ENCODE measurements at regions not wholly inside any gene's neighbourhood (a gene's known extent, or its start where the extent isn't known, plus 50 kb on each side); places are given as distances from the start of the nearest gene placed in this dataset.

GRCh38 chr20:19807946-19808330 lies 49.9 kb downstream of the RIN2 start:
- no peak for TF ChIP-seq SIN3A (IDR thresholded peaks at IDR 0.05; ENCODE audit: borderline replicate concordance, insufficient read depth, low read length)
- TF ChIP-seq, protein P1, sequence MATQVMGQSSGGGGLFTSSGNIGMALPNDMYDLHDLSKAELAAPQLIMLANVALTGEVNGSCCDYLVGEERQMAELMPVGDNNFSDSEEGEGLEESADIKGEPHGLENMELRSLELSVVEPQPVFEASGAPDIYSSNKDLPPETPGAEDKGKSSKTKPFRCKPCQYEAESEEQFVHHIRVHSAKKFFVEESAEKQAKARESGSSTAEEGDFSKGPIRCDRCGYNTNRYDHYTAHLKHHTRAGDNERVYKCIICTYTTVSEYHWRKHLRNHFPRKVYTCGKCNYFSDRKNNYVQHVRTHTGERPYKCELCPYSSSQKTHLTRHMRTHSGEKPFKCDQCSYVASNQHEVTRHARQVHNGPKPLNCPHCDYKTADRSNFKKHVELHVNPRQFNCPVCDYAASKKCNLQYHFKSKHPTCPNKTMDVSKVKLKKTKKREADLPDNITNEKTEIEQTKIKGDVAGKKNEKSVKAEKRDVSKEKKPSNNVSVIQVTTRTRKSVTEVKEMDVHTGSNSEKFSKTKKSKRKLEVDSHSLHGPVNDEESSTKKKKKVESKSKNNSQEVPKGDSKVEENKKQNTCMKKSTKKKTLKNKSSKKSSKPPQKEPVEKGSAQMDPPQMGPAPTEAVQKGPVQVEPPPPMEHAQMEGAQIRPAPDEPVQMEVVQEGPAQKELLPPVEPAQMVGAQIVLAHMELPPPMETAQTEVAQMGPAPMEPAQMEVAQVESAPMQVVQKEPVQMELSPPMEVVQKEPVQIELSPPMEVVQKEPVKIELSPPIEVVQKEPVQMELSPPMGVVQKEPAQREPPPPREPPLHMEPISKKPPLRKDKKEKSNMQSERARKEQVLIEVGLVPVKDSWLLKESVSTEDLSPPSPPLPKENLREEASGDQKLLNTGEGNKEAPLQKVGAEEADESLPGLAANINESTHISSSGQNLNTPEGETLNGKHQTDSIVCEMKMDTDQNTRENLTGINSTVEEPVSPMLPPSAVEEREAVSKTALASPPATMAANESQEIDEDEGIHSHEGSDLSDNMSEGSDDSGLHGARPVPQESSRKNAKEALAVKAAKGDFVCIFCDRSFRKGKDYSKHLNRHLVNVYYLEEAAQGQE (IDR thresholded peaks at IDR 0.05; ENCODE audit: insufficient read depth in 1 of 2, low read depth in 2 of 2, low read length in 2 of 2): no peak
- TF ChIP-seq FOXP2 (optimal IDR thresholded peaks at IDR 0.05; ENCODE audit: borderline replicate concordance, extremely low read depth, extremely low read length, insufficient read depth): no peak
- no peak for TF ChIP-seq TAF1 (IDR thresholded peaks at IDR 0.05; ENCODE audit: borderline replicate concordance, insufficient read depth, low read length)
- TF ChIP-seq POLR2AphosphoS5 (IDR thresholded peaks at IDR 0.05; ENCODE audit: low read depth, low read length): no peak

DNA sequence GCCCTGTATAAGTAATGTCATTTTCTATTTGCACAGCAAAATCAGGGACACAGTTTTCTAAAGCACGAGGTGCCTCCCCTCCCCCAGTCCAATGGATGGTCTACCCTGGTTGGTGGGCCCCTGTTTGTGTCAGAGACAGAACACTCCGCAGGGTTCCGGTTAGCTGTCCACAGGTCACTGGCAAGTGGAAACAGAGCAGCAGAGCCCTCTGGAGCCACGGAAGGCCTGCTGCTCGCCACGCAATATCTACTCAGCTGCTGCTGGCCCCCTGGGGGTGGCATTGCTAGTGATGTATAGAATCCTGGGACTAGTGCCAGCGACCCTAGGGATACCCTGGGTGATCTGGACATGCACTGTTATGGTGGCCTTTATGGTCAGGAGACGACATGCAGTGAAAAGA lies 50.4 kb downstream of the RIN2 start:
- no peak for TF ChIP-seq SIN3A (IDR thresholded peaks at IDR 0.05; ENCODE audit: borderline replicate concordance, insufficient read depth, low read length)

DNA sequence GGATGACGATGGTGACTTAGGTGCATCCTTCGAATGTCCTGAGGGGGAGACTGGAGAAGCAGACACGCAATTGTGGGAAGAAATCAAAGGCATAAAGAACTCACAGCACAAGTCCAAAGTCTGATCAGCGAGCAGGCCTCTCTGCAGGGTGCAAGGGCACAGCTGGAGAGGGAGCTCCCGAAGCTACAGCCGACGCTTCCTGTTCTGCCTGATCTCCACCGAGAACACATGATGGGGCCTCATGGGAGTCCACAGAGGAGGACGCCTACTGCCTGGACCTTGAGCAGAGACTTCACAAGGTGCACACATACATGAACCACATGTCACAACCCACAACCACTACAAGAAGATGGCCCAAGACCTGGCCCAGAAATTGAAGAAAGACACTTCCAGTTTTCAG lies 51.4 kb downstream of the RIN2 start:
- no peak for TF ChIP-seq SIN3A (IDR thresholded peaks at IDR 0.05; ENCODE audit: borderline replicate concordance, insufficient read depth, low read length)

- TF ChIP-seq SIN3A (IDR thresholded peaks at IDR 0.05; ENCODE audit: borderline replicate concordance, insufficient read depth, low read length) (no peak), POLR2AphosphoS5 (IDR thresholded peaks at IDR 0.05; ENCODE audit: low read depth, low read length) (no peak), TAF1 (IDR thresholded peaks at IDR 0.05; ENCODE audit: borderline replicate concordance, insufficient read depth, low read length) (no peak), FOXP2 (optimal IDR thresholded peaks at IDR 0.05; ENCODE audit: borderline replicate concordance, extremely low read depth, extremely low read length, insufficient read depth) (no peak)
- TF ChIP-seq, protein P1 (IDR thresholded peaks at IDR 0.05; ENCODE audit: insufficient read depth in 1 of 2, low read depth in 2 of 2, low read length in 2 of 2): no peak
Measured at GRCh38 chr20:19811231-19811630, 53.2 kb downstream of the RIN2 start.

DNA sequence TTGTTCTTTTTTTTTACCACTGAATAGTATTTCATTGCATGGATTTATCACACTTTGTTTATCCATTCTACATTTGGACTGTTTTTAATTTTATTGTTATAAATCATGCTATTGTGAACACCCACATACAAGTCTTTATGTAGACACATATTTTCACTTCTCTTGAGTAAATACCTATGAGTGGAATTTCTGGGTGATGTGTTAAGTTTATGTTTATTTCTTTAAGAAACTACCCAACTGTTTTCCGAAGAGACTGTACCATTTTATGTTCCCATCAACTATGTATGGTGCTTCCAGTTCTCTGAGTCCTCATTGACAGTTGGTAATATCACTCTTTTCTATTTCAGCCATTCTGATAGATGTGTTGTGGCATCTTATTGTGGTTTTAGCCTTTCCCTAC lies 54.0 kb downstream of the RIN2 start:
- TF ChIP-seq, protein P1 (IDR thresholded peaks at IDR 0.05; ENCODE audit: insufficient read depth in 1 of 2, low read depth in 2 of 2, low read length in 2 of 2): no peak
- TF ChIP-seq TAF1 (IDR thresholded peaks at IDR 0.05; ENCODE audit: borderline replicate concordance, insufficient read depth, low read length): no peak
- TF ChIP-seq FOXP2 (optimal IDR thresholded peaks at IDR 0.05; ENCODE audit: borderline replicate concordance, extremely low read depth, extremely low read length, insufficient read depth): no peak
- TF ChIP-seq SIN3A (IDR thresholded peaks at IDR 0.05; ENCODE audit: borderline replicate concordance, insufficient read depth, low read length): no peak
- no peak for TF ChIP-seq POLR2AphosphoS5 (IDR thresholded peaks at IDR 0.05; ENCODE audit: low read depth, low read length)

DNA sequence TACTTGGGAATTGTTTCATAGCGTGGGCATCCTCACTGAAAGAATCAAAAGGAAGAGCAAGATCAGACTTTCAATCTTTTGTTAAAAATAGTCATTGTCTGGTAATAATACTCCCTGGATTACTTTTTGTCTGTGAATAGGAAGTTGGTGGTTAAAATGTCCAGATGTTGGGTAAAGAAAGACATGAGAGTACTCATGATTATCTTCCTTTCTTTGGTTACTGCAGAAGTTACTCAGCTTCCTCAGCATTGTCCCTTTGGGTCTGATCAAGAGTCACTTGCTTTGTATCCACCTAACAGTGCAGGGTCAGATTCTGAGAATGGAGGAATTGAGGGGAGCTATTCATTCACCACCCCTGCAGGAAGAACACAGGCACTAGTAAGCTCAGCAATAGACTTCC lies 54.6 kb downstream of the RIN2 start:
- TF ChIP-seq TAF1 (IDR thresholded peaks at IDR 0.05; ENCODE audit: borderline replicate concordance, insufficient read depth, low read length) (no peak), POLR2AphosphoS5 (IDR thresholded peaks at IDR 0.05; ENCODE audit: low read depth, low read length) (no peak), FOXP2 (optimal IDR thresholded peaks at IDR 0.05; ENCODE audit: borderline replicate concordance, extremely low read depth, extremely low read length, insufficient read depth) (no peak), SIN3A (IDR thresholded peaks at IDR 0.05; ENCODE audit: borderline replicate concordance, insufficient read depth, low read length) (no peak)
- TF ChIP-seq, protein P1 (IDR thresholded peaks at IDR 0.05; ENCODE audit: insufficient read depth in 1 of 2, low read depth in 2 of 2, low read length in 2 of 2): no peak

Measured in PFSK-1 (cell line).